SU-DHL-6 (cell line): ENCODE measurements at regions not wholly inside any gene's neighbourhood (a gene's known extent, or its start where the extent isn't known, plus 50 kb on each side); places are given as distances from the start of the nearest gene placed in this dataset.

Source experiments
- H2AFZ ChIP-seq: fragments of 200-600 bp; sonication (generic); 2 replicates; pipeline ENCODE4 v1.6.1; 2014; ENCODE audit warnings: low read depth, mild to moderate bottlenecking, moderate library complexity, mixed read lengths, antibody characterized with exemption, low read length; ENCODE audit not compliant: severe bottlenecking
- H3F3A ChIP-seq: fragments of 200-600 bp; shearing (Covaris generic); 2 replicates; pipeline ENCODE4 v1.6.0; 2016; ENCODE audit warnings: antibody characterized with exemption, mild to moderate bottlenecking; ENCODE audit not compliant: insufficient read depth
- H3K27ac ChIP-seq: fragments of 200-600 bp; sonication (generic); 2 replicates; pipeline ENCODE4 v1.5.1; 2016; ENCODE audit warnings: low read depth, mild to moderate bottlenecking, low read length, moderate library complexity, mixed read lengths
- H3K27me3 ChIP-seq: fragments of 200-600 bp; sonication (generic), shearing (Covaris generic); 2 replicates; pipeline ENCODE4 v1.6.0; 2014; ENCODE audit warnings: mild to moderate bottlenecking, low read length
- H3K36me3 ChIP-seq: fragments of 200-600 bp; sonication (generic); 2 replicates; pipeline ENCODE4 v1.6.1; 2014; ENCODE audit warnings: mild to moderate bottlenecking, low read length, mixed read lengths
- H3K4me2 ChIP-seq: fragments of 300-600, 200-600 bp; shearing (Covaris generic), sonication (generic); 2 replicates; pipeline ENCODE4 v1.6.0; 2014; ENCODE audit warnings: low read length, low read depth, mild to moderate bottlenecking; ENCODE audit not compliant: poor library complexity, severe bottlenecking
- H3K4me3 ChIP-seq: fragments of 200-600 bp; sonication (generic); 2 replicates; pipeline ENCODE4 v1.5.1; 2014; ENCODE audit warnings: antibody characterized with exemption, low read length, mild to moderate bottlenecking, mixed read lengths; ENCODE audit not compliant: insufficient read depth, poor library complexity, severe bottlenecking
- H3K79me2 ChIP-seq: fragments of 200-600 bp; sonication (generic); 2 replicates; pipeline ENCODE4 v1.6.1; 2014; ENCODE audit warnings: mild to moderate bottlenecking, low read length, moderate library complexity; ENCODE audit not compliant: insufficient read depth
- H3K9ac ChIP-seq: fragments of 200-600 bp; sonication (generic); 2 replicates; pipeline ENCODE4 v1.7.0; 2014; ENCODE audit warnings: mild to moderate bottlenecking, low read length
- H3K9me2 ChIP-seq: fragments of 200-600 bp; sonication (generic); replicated peaks from 2 replicates; pipeline ENCODE4 v1.6.1; 2014; ENCODE audit warnings: low read length; ENCODE audit not compliant: insufficient read depth
- H3K9me3 ChIP-seq: fragments of 200-600 bp; sonication (generic); 2 replicates; pipeline ENCODE4 v1.6.1; 2014; ENCODE audit warnings: low read length, mixed read lengths; ENCODE audit not compliant: insufficient read depth
- H4K20me1 ChIP-seq: fragments of 200-600 bp; sonication (generic); 2 replicates; pipeline ENCODE4 v1.6.1; 2014; ENCODE audit warnings: low read depth, mild to moderate bottlenecking, antibody characterized with exemption, low read length, moderate library complexity, mixed read lengths
- CTCF ChIP-seq: fragments of 200-600 bp; sonication (generic); IDR thresholded peaks from one replicate; pipeline ENCODE4 v1.5.1; 2017; ENCODE audit warnings: antibody characterized with exemption, mild to moderate bottlenecking, low read length, moderate library complexity; ENCODE audit not compliant: insufficient read depth, poor library complexity, severe bottlenecking
- EZH2phosphoT487 ChIP-seq: fragments of 200-600 bp; sonication (generic), shearing (Covaris generic); conservative IDR thresholded peaks from 2 replicates; pipeline ENCODE4 v1.6.1; 2018; ENCODE audit warnings: mild to moderate bottlenecking, antibody characterized with exemption, low read length, moderate library complexity, mixed read lengths

DNA sequence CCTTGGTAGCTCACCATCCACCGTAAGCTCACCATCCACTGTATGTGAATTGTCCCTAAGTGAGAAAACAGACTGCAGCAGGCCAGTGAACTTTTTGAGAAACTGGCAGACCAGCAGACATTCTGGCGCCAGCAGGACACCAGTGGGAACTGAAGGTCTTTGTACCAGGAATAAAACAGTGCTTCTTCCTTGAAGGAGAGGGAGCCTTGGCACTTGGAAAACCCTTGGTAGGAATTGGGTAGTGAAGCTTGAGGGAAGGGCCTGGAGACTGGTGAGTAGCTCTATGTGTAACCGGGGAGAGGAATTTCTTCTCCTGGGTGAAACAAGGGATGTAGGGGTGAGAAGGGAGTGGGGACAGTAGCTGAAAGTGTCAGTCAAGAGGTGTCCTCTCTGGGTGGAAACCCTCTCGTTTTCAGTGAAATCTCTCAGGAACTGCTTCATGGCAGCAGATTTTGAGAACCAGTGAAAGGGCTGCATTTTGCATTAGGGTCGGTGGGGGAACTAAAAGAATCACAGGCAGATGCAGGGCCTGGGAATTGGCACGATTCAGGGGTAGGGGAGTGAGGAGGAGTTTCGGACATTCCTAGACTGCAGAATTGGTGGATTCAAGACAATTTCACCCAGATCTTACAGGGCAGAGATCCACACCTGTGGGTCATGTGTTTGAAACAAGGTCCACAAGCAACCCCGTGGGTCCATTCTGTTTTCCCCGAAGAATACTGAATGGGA is 131.5 kb upstream of the DLX2 start:
- Histone ChIP-seq H3K9me3 (no peaks in the 10 kb centered on the region), H3K4me2 (no peak overlapping the region), H3K36me3 (no peaks in the 10 kb centered on the region), H4K20me1 (no peaks in the 10 kb centered on the region), H3K79me2 (no peaks in the 10 kb centered on the region), H3K4me3 (no peak overlapping the region), H3K27me3 (no peaks in the 10 kb centered on the region), H3K9me2 (no peaks in the 10 kb centered on the region), H3F3A (no peaks in the 10 kb centered on the region), H3K9ac (no peak overlapping the region), H2AFZ (no peak overlapping the region), H3K27ac (no peak overlapping the region)
- no peak for TF ChIP-seq CTCF
- no peak for TF ChIP-seq EZH2phosphoT487

DNA sequence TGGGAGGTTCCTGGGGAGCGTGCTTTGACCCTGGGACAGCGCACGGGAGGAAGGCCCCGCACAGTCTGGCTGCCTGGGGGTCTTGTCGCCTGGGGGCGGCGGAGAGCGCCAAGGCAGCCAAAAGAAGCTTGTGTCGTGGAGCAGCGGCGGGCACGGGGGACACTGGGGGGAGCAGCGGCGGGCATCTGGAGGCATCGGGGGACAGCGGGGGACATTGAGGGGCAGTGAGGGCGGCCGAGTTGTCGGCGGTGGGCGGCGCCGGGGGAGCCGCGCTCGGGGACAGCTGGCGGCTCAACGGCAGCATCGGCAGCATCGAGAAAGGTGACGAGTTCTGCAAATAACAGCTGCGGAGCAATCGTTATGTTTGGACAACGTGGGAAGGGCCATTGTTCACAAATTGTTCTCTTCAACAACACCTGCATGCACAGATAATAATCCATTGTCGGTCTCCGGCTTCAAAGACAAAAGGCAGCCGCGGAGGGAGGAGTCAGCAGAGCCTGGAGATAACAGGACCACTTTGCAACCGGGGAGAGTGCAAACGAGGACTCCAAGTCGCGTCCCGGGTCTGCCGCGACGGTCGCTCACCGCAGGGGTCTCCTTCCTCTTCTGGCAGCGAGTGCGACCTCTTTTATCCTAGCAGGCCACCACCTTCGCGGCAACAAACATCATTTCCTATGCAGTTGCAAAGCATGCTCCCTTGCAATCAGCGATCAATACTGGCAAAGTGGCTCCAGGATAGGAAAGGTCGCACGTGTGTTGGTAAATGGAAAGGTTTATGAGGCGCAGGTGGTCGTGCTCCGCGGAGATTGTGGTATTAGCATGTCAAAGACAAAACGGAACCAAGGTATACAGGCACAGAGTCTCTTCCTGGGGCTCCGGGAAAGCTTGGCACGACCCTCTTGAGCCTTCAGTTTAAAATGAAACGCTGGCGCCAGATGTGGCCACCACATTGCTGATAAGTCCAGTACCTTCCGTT is 132.3 kb upstream of the DLX2 start:
- no peak for TF ChIP-seq EZH2phosphoT487
- no peak for TF ChIP-seq CTCF
- H3K4me2 ChIP-seq, result no peak overlapping the region
- no peaks in the 10 kb centered on the region for H3K36me3 ChIP-seq
- H3K27me3 ChIP-seq, result no peaks in the 10 kb centered on the region
- no peak overlapping the region for H2AFZ ChIP-seq
- H3K9ac ChIP-seq, result no peak overlapping the region
- no peaks in the 10 kb centered on the region for H3K9me2 ChIP-seq
- no peaks in the 10 kb centered on the region for H3F3A ChIP-seq
- no peaks in the 10 kb centered on the region for H3K79me2 ChIP-seq
- H3K27ac ChIP-seq, result no peak overlapping the region
- no peaks in the 10 kb centered on the region for H4K20me1 ChIP-seq
- no peaks in the 10 kb centered on the region for H3K9me3 ChIP-seq
- no peak overlapping the region for H3K4me3 ChIP-seq

- H4K20me1 ChIP-seq, result no peaks in the 10 kb centered on the region
- H3K79me2 ChIP-seq, result no peaks in the 10 kb centered on the region
- H3K27ac ChIP-seq, result no peak overlapping the region
- H3K4me3 ChIP-seq, result no peak overlapping the region
- H3F3A ChIP-seq, result no peaks in the 10 kb centered on the region
- no peak overlapping the region for H3K9ac ChIP-seq
- H3K36me3 ChIP-seq, result no peaks in the 10 kb centered on the region
- TF ChIP-seq EZH2phosphoT487 (no peak), CTCF (no peak)
- no peaks in the 10 kb centered on the region for H3K27me3 ChIP-seq
- no peak overlapping the region for H2AFZ ChIP-seq
- no peak overlapping the region for H3K4me2 ChIP-seq
- H3K9me3 ChIP-seq, result no peaks in the 10 kb centered on the region
- no peaks in the 10 kb centered on the region for H3K9me2 ChIP-seq
Observed at GRCh38 chr2:172239944-172240590, 137.4 kb upstream of the DLX2 start.
